NCI-H748 (cell line): ENCODE measurements at regions not wholly inside any gene's neighbourhood (a gene's known extent, or its start where the extent isn't known, plus 50 kb on each side); places are given as distances from the start of the nearest gene placed in this dataset.
A peak's percentile ranks its signal among the peaks of the same experiment; 100 is the strongest.

Experiments used
- DNase-seq: peaks from one replicate; lab custom pipeline; 2025; ENCODE audit not compliant: unreplicated experiment; lab: John Stamatoyannopoulos, UW

- no peak for DNase-seq
Observed at GRCh38 chr4:11002961-11003360, 318.4 kb upstream of the CLNK start.

- DNase-seq = no peak
Observed at GRCh38 chr4:10998846-10999245, 314.3 kb upstream of the CLNK start.

GRCh38 chr4:10984815-10985214, 300.2 kb upstream of the CLNK start:
- DNase-seq = peak; percentile 6

- no peak for DNase-seq
Observed at GRCh38 chr4:10983885-10984640, 299.5 kb upstream of the CLNK start.

GRCh38 chr4:10983268-10983667, 298.7 kb upstream of the CLNK start:
- DNase-seq = peak; percentile 6

- DNase-seq = no peak
Observed at GRCh38 chr4:10982305-10982704, 297.7 kb upstream of the CLNK start.

- DNase-seq = no peak
Observed at GRCh38 chr4:10981576-10981975, 297.0 kb upstream of the CLNK start.

GRCh38 chr4:10981096-10981495, 296.5 kb upstream of the CLNK start:
- no peak for DNase-seq

- no peak for DNase-seq
Observed at GRCh38 chr4:10979032-10979431, 294.5 kb upstream of the CLNK start.

- no peak for DNase-seq
Observed at GRCh38 chr4:10977534-10977933, 293.0 kb upstream of the CLNK start.

- DNase-seq = no peak
Observed at GRCh38 chr4:10974371-10974770, 289.8 kb upstream of the CLNK start.

- DNase-seq = no peak
Observed at GRCh38 chr4:10973686-10974085, 289.1 kb upstream of the CLNK start.

GRCh38 chr4:10971800-10972401, 287.3 kb upstream of the CLNK start:
- DNase-seq = peak; percentile 21

- DNase-seq = peak; percentile 11
Observed at GRCh38 chr4:10965196-10965595, 280.6 kb upstream of the CLNK start.

- no peak for DNase-seq
Observed at GRCh38 chr4:10963958-10964703, 279.6 kb upstream of the CLNK start.

- DNase-seq = no peak
Observed at GRCh38 chr4:10963241-10963640, 278.7 kb upstream of the CLNK start.

GRCh38 chr4:10962246-10962645, 277.7 kb upstream of the CLNK start:
- DNase-seq = no peak

GRCh38 chr4:10960389-10960788, 275.8 kb upstream of the CLNK start:
- DNase-seq = peak; percentile 75

GRCh38 chr4:10959586-10959985, 275.0 kb upstream of the CLNK start:
- DNase-seq = peak; percentile 8

GRCh38 chr4:10958226-10958856, 273.8 kb upstream of the CLNK start:
- DNase-seq = no peak

- DNase-seq = no peak
Observed at GRCh38 chr4:10951306-10951705, 266.7 kb upstream of the CLNK start.
